Activated CD4-positive, alpha-beta T cell treated with anti-CD3 and anti-CD28 coated beads, Interleukin-2, Interleukin-4, amounts not matched to agents 100 ng/mL and 50 ng/mL, durations not matched to agents 16 hours and 8 hours (primary cell): ENCODE measurements at regions not wholly inside any gene's neighbourhood (a gene's known extent, or its start where the extent isn't known, plus 50 kb on each side); places are given as distances from the start of the nearest gene placed in this dataset.

Experiments
- DNase-seq: peaks from one replicate; pipeline ENCODE4 v3.0.0-alpha.2; 2020; ENCODE audit warnings: low spot score

- no peak for DNase-seq
These were observed 757.8 kb upstream of the CXADR start for GRCh38 chr21:16755061-16755460.

- no peak for DNase-seq
These were observed 745.6 kb upstream of the CXADR start for GRCh38 chr21:16767201-16767600.

DNA sequence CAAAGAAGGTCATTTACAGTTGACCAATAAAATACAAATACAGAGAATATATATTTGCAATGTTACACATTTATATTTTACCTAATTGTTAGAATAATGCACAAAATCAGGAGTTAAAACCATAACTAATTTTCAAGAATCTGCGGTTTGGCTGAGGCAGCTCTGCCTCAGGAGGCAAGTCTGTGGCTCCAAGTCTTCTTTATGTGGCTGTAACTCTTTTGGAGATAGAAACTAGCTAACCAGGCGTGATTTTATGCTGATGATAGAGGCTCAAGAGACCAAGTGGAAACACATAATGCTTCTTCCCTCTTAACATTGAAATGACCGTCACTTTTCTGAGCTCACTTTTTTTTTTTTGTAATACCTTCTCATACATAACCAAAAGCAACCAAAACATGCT, 744.7 kb upstream of the CXADR start:
- DNase-seq, result no peak

DNA sequence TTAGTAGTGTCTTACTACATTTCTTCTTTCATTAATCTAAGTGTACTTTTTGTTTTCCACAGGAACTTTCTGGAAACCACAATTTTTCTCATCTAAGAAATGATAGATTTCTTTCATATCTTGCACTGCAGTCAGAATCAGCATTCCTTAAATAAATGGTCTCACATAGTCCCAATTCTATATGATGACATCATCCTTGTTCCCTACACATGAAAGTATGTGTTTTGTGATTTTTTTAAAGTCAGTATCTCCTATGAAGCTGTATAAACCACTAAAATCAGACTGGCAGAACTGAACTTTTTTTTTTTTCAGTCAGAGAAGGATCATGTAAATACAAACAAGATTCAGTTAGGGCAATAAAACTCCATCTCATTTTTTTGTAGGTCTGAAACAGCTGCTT, 742.6 kb upstream of the CXADR start:
- DNase-seq, result no peak

DNA sequence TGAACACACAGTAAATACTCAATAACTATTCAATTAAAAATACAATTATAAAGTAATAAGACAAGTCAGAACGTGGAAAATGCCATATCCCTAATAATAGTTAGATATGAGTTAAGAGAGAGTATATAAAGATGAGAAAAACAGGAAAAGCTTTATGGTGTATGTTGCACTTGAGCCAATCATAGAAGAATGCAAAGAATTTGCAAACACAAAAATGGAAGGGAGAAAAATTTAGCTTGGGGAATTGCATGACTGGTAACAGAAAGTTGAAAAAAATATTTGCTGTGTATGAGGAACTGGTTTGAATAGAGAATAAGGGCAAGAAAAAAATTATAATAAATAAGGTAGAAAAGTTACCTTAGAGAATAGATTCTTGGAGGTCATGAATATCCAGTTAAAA, 739.6 kb upstream of the CXADR start:
- DNase-seq, result no peak

DNA sequence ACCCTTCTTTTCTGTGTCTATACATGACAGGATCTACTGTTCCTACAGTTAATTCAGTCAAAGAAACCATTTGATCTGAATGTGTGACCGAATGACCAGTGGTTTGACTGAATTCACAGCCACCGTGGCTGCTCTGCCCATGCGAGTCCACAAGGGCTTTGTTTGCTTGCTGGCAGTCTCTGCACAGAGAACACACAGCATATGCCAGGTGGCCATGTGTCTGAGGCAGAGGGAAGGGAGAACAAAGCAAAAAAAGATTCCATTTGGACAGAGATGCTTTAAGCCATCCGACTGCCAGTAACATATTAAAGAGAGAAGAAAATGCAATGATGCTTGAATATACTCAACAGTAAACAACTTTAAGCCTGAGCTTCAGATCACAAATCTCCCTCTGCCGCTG, 737.8 kb upstream of the CXADR start:
- DNase-seq, result no peak

- no peak for DNase-seq
These were observed 735.7 kb upstream of the CXADR start for GRCh38 chr21:16777041-16777720.

GRCh38 chr21:16788584-16788983, 724.3 kb upstream of the CXADR start:
- no peak for DNase-seq

- no peak for DNase-seq
These were observed 723.2 kb upstream of the CXADR start for GRCh38 chr21:16789636-16790035.

DNA sequence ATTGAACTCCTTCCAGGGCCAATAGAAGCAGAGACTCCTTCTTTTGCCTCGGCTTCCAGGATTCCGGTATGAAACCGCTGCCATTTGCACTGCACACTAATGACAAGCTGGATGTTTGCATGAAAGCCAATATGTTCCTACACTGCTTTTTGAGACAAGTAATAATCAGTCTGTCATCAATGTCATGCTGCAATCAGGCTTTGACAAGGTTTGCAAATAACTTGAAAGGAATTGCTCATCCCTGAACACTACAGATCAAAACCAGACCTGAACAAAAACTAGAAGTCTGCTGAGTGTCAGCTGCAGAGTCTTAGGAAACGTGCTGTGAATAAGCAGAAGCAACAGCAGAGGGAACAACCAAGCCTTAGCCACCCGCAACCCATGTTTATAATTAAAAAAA, 720.7 kb upstream of the CXADR start:
- no peak for DNase-seq

GRCh38 chr21:16794950-16795349, 717.9 kb upstream of the CXADR start:
- no peak for DNase-seq

- no peak for DNase-seq
These were observed 716.1 kb upstream of the CXADR start for GRCh38 chr21:16796776-16797175.

DNA sequence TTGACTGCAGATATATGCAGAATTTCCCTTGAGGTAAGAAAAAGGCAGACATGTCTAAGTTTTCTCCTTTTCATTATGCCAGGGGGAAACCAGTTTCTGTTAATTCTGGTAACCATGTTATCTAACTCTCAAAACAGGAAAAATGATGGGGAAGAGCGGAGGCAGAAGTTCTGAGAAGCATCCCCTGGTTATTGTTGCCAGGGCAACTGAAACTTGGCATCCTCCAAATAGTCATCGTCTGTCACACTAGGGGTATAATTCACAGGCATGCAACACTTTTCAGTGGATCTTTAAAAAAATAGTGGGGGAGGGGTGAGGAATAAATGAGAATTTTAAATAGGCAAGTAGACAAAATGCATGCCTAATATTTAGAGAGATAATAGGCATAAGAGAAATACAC, 715.3 kb upstream of the CXADR start:
- DNase-seq, result no peak

DNA sequence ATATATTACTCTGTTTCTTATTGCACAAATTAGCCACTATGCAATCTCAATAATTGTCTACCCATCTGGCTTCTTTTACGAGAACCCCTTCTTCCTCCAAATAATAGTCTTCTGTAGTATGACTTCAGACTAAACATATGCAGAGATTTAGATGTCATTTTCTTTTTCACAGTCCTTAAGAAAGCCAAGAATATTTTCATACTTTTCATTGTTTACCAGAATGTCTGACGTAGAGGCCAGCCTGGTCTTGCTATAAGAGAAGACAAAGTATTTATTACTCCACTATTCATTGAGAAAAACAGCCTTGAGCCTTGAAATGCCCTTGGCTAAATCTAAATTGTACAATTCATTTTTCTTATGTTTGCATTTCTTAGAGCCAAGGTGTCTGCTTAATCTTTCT, 714.9 kb upstream of the CXADR start:
- DNase-seq, result no peak

DNA sequence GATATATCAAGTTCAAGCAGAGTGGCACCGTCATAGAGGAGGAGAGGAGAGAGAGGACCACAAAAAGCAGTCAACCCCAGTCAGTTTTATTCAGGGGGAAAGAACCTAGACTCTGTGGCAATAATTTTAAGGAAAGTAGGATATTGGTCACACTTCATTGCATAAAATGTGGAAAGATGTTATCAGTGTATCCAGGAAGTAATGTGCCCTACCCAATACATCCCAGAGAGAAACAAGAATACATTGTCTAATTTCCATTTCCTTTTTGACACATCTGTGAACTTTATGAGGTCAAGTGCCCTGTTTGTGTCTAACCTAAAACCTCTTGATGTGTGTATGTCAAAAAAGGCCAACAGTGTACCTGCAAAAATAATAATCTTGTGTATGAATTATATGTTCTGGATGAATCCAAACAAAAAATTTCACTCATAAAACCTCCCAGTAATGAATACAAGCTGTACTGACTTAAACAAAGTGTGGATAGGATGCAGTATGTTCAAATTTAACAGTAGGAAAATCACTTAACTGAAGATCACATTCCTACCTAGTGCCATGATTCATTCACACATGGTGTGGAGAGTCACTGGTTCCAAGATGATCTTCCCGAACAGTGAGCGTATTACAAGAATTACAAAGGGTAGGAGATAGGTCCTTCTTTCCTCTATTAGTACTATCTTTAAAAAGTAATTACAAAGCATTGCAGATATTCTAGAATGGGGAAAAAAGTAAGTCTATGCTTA, 712.1 kb upstream of the CXADR start:
- DNase-seq, result no peak

DNA sequence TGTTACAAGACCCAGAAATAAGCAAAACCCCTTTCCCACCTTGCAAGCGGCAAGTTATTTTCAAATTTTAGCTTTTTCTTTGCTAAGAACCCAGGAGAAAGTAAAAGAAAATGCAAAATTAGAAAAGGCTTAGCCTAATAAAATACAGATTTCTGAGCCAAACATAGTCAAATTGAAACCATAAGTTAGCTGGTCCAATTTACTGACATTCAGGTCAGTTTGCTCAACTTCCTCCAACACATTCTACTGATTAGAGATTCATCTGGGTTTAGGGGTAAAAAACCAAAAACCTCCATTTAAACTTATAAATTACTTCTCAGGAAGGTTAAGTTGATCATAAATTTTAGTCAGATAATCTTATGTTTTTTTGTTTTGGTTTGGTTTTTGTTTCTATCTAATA, 701.8 kb upstream of the CXADR start:
- no peak for DNase-seq

DNA sequence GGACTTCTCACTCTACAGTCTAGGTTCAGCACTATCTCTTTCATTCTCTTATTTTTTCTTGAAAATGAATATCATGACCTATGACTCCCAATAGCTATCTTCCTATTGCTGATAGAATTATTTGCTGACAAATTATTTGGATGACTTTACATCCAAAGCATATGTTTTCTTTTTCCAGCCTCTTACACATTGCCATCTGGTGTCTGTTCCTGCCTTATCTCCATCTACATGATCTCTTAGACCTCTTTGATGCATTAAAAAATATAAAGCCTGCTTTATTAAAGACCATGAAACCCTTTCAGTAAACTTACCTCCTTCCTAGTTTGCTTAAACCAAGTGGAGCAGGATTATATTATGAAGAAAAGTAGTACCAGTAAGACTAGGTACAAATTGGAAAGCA, 700.9 kb upstream of the CXADR start:
- no peak for DNase-seq

DNA sequence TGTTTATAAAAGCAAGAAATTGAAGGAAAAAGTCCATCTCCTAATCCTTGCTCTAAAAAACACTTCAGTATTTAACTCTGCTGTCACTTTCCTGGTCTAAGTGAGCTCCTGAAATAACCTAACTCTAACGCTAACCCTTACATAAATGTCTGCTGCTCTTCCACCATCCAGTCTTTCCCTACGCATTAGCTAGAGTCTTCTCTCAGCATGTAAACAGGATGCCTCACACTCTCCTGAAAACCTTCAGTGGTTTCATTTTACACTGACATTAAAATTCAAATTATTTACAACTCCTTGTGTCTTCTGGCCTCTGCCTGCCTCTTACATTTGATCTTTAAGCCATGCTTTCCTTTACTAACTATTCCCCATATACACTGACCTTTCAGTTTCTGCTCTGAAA, 697.6 kb upstream of the CXADR start:
- no peak for DNase-seq

DNA sequence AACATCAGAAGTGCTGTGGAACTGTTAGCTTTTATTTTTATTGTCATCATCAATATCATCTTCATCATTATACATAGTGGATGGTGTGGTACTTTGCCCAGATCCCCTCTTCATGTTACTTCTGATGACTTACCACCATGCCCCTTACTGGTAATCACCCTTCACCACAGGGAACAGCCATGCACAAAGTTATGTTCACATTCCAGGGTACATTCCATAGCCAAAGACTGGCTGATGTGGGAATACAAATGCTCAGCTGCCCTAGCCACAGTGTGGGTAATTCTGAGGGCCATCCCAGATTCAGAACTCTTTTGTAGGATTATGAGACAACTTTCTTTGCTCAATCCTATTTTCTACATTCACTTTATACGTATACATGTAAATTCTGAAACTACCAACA, 691.3 kb upstream of the CXADR start:
- no peak for DNase-seq

DNA sequence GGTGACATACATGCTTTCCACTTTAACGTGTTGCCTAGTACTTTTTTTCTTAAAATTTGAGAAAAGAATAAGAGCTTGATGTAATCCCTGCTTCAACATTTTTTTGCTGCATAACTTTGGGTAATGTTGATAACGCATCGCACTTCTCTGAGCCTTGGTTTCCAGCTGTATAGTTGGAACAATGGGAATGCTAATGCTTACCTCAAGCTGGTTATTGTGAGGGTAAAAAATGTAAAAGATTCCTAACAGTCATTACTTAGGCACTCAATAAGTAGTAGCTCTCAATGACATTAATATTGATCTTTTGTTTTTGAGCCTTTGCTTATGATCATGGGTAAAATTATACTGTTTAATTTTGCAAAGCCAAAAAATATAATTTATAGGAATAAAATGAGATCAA, 683.3 kb upstream of the CXADR start:
- DNase-seq, result no peak

DNA sequence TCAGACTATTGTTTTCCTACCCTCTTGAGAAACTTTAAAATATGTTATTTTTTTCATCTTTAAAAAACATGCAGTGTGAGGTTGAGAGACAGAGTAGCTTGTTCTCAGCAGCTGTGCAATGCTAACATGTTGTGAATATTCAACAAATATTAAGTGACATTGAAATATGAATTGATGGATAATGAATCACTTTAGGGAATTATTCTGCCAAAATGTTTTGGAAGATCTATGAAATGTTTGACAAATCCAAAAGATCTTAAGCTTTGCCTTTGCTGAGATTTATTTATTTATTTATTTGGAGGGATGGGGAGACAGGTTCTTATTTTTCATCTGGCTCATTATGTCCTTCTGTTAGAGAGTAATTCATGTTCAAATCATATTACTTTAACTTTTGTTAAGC, 680.1 kb upstream of the CXADR start:
- DNase-seq, result no peak

DNA sequence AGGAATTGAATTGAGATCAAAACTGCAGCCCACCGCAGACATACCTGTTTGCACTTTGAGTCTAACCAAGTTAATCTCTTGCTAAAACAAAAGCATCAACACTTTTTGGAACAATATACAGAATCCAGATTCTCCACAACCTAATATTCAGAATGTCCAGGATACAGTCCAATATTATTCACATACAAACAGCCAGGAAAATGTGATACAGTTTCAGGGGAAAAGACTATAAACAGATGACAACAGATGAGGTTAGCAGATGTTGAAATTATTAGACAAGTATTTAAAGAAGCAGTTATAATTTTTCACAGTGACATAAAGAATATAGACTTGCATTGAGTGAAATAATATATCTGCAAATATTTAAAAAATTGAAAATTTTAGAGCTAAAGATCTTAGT, 678.1 kb upstream of the CXADR start:
- no peak for DNase-seq

DNA sequence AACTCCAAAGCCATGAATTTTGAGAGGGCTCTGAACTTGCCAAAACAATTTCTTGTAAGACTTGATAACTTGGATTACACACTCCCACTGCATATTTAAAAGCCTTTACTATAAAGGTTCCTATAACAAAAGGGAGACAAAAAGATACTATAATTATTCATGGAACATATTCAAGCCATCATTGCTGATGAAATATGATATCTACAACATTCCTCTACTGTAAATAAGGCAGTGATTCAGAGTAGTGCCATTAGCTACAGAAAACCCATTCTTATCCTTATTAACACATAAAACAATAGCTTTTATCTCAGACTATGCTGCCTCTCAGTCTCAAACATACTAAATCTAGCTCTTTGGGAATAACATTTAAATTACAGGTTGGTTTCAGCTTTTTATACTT, 675.5 kb upstream of the CXADR start:
- no peak for DNase-seq

DNA sequence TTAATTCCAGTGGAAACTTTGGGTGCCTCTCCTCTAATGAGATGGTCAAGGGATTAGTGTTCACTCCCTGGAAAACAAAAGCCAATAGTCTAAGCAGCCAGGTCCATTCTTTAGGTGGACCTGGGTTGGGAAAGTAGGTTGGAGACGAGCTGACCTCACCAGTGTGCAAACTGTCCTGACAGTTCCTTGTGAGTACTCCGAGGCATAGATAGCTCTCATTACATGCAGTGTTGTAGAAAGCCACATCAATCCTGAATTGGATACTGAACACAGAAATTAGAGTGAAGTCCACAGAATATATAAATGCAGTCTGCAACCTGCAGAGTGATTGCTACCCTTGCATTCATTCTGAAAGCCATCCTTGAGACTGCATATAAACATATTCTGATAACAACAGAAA, 675.1 kb upstream of the CXADR start:
- no peak for DNase-seq
